ENCODE measurements at regions not wholly inside any gene's neighbourhood (a gene's known extent, or its start where the extent isn't known, plus 50 kb on each side); places are given as distances from the start of the nearest gene placed in this dataset.

DNA sequence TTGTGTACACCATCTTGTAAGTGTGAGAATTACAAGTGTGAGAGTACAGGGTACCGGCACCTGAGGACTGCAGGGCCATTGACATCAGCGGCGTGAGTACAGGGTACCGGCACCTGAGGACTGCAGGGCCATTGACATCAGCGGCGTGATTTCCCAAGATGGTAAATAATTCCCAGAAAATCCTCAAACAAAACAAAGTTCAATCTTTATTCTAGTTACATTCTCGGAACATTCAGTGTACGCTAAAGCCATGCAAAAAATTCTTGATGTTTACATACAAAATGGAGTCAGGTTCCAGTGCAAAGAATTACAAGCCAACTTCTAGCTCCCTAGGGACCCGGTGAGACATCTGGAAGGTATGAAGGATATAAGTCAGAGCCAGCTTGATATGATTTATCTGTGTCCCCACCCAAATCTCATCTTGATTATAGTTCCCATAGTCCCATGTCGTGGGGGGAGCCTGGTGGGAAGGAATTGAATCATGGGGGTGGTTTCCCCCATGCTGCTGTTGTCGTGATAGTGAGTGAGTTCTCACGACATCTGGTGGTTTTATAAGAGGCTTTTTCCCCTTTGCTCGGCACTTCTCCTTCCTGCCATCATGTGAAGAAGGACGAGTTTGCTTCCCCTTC lies 172.7 kb downstream of the TTLL2 start:
- no peak for DNase-seq
- intact Hi-C loops (cut with DNase I; ENCODE audit: low total_unique reads): no loop called here
- 92 to 96% methylated on average over 14 of the region's 14 CpGs for WGBS, 2 donors
- Histone ChIP-seq H3K4me1 (peaks cover 16% of the 10 kb centered on the region), H3K36me3 (ENCODE audit: low read depth, missing control alignments) (no peaks in the 10 kb centered on the region), H3K27me3 (no peaks in the 10 kb centered on the region), H3K4me3 (no peak overlapping the region), H3K9me3 (no peaks in the 10 kb centered on the region), H3K27ac (no peak overlapping the region)
- no peak for TF ChIP-seq POLR2A (IDR thresholded peaks at IDR 0.05)
- TF ChIP-seq, protein P1, sequence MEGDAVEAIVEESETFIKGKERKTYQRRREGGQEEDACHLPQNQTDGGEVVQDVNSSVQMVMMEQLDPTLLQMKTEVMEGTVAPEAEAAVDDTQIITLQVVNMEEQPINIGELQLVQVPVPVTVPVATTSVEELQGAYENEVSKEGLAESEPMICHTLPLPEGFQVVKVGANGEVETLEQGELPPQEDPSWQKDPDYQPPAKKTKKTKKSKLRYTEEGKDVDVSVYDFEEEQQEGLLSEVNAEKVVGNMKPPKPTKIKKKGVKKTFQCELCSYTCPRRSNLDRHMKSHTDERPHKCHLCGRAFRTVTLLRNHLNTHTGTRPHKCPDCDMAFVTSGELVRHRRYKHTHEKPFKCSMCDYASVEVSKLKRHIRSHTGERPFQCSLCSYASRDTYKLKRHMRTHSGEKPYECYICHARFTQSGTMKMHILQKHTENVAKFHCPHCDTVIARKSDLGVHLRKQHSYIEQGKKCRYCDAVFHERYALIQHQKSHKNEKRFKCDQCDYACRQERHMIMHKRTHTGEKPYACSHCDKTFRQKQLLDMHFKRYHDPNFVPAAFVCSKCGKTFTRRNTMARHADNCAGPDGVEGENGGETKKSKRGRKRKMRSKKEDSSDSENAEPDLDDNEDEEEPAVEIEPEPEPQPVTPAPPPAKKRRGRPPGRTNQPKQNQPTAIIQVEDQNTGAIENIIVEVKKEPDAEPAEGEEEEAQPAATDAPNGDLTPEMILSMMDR (IDR thresholded peaks at IDR 0.05): no peak

DNA sequence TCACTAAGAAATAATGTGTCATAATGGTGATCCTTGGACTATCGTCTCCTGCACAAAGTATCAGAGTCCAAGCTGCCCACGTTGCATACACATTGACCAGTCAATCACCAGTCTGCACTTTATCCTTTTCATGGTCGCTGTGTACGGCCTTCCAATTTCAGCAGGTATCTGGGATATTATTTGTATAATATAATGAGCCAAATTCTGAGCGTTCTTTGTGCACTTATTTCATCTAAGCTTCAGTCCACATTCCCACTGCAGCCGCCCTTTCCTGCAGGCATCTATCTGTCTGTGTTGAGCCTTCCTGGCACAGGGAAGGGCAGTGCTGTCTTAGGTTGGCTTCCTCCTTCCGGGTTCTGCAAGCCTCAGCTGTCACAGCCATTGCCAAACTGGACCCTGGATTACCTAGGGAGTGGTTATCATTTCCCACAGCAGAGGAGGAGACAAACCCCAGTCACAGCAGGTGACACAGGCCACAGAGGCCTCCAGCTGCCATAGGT lies 174.3 kb downstream of the TTLL2 start:
- TF ChIP-seq, protein P1 (IDR thresholded peaks at IDR 0.05): no peak
- H3K27ac ChIP-seq: no peak overlapping the region
- no peak for DNase-seq

DNA sequence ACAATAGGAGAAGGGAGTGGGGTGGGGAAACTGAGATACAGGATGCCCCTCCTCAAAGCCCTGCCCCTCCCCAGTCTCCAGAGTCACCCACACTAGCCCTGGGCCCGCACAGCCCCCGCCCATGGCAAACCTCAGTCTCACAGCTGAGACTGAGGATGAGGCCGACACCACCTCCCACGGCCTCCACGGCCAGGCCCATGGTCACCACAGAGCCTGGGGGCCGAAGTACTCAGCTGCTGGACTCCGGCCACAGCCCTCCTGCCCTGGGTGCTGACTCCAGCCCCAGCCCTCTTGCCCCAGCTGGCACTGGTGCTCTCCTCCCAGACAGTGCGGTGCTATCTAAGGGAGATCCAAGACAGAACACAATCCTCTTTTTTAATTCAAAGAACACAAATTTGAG lies 176.1 kb downstream of the TTLL2 start:
- no peaks in the 10 kb centered on the region for H3K4me1 ChIP-seq
- TF ChIP-seq POLR2A (IDR thresholded peaks at IDR 0.05): no peak
- TF ChIP-seq, protein P1 (IDR thresholded peaks at IDR 0.05): no peak
- H3K4me3 ChIP-seq: no peak overlapping the region
- intact Hi-C loops (cut with DNase I; ENCODE audit: low total_unique reads): no loop called here
- H3K27me3 ChIP-seq: no peaks in the 10 kb centered on the region
- DNase-seq: no peak
- H3K9me3 ChIP-seq: no peaks in the 10 kb centered on the region
- 92 to 96% methylated on average over 8 of the region's 8 CpGs for WGBS, 2 donors
- no peak overlapping the region for H3K27ac ChIP-seq
- H3K36me3 ChIP-seq (ENCODE audit: low read depth, missing control alignments): no peaks in the 10 kb centered on the region

More for the DNA sequence above, 174.3 kb downstream of the TTLL2 start:
- 84 to 89% methylated on average over 7 of the region's 7 CpGs for WGBS, 2 donors
- peaks cover 6% of the 10 kb centered on the region for H3K4me1 ChIP-seq
- no peaks in the 10 kb centered on the region for H3K36me3 ChIP-seq (ENCODE audit: low read depth, missing control alignments)
- H3K4me3 ChIP-seq: no peak overlapping the region
- no peaks in the 10 kb centered on the region for H3K9me3 ChIP-seq
- intact Hi-C loops (cut with DNase I; ENCODE audit: low total_unique reads): no loop called here
- no peaks in the 10 kb centered on the region for H3K27me3 ChIP-seq

DNA sequence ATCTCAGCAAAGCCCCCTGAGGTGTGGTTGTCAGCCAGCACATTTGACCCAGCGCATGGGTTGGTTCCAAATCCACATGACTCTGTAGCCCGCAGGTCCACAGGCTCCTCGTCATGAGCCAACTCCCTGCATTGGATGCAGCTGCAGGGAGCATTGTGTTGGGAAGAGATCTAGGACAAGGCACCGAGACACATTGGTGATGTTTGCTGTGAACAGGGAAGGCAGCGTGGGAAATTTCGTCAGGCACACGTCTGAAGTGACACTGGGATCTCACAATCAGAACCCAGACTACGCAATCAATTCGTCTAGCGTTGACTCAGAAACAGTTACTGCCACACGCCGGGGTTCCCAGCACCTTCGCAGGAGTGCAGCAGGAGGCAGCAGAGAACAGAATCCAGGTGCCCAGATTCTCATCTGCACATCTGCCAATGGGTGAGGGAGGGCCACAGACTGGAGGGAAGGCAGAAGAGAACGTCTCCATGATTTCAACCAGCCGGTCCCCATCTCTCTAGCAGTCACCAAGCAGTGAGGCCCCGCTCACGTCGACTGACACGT lies 177.0 kb downstream of the TTLL2 start:
- H3K27me3 ChIP-seq: no peaks in the 10 kb centered on the region
- intact Hi-C loops (cut with DNase I; ENCODE audit: low total_unique reads): no loop called here
- no peak overlapping the region for H3K4me3 ChIP-seq
- no peak overlapping the region for H3K27ac ChIP-seq
- no peak for TF ChIP-seq POLR2A (IDR thresholded peaks at IDR 0.05)
- TF ChIP-seq, protein P1 (IDR thresholded peaks at IDR 0.05): no peak
- WGBS, 2 donors: 84 to 88% methylated on average over 19 of the region's 19 CpGs
- no peaks in the 10 kb centered on the region for H3K4me1 ChIP-seq
- DNase-seq: no peak
- no peaks in the 10 kb centered on the region for H3K9me3 ChIP-seq
- H3K36me3 ChIP-seq (ENCODE audit: low read depth, missing control alignments): no peaks in the 10 kb centered on the region

DNA sequence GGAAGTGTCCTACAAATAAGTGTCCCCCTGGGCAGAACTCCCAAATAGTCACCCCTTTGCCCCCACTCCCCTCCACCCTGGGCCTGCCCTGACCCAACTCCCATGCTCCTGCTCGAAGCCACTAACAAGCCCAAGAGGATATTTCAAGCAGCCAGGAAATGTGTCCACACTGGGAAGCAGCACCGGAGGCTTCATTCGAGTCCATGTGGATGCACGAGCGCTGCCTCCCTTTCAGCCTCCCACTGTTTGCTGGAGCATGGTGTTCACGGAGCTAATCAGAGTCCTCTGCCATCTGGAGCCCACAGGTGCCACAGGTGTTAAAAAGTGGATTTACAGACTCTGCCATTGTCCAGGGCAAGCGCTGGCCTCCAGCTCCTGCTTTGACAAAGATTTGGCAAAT lies 177.6 kb downstream of the TTLL2 start:
- TF ChIP-seq, protein P1 (IDR thresholded peaks at IDR 0.05): no peak
- TF ChIP-seq POLR2A (IDR thresholded peaks at IDR 0.05): no peak
- Histone ChIP-seq H3K27me3 (no peaks in the 10 kb centered on the region), H3K27ac (no peak overlapping the region), H3K4me1 (no peaks in the 10 kb centered on the region), H3K4me3 (no peak overlapping the region), H3K9me3 (no peaks in the 10 kb centered on the region), H3K36me3 (ENCODE audit: low read depth, missing control alignments) (no peaks in the 10 kb centered on the region)
- WGBS, 2 donors: 87 to 96% methylated on average over 7 of the region's 7 CpGs
- DNase-seq: no peak
- intact Hi-C loops (cut with DNase I; ENCODE audit: low total_unique reads): no loop called here
